IMR-90 (cell line): ENCODE measurements at regions not wholly inside any gene's neighbourhood (a gene's known extent, or its start where the extent isn't known, plus 50 kb on each side); places are given as distances from the start of the nearest gene placed in this dataset.

ENCODE experiments used
- ATAC-seq: fragments of 200-7000 bp; cut with Tn5 transposase; 2 replicates; pipeline ENCODE4 v1.9.1; 2020; ENCODE audit warnings: low read depth, mild to moderate bottlenecking, moderate library complexity
- BruUV-seq: library from RNA; stranded (reverse); fragments of 400-500 nt; replicated peaks from 2 replicates; lab custom pipeline; 2021; lab: Mats Ljungman, UMichigan
- CTCF ChIA-PET: fragments of 300-600 bp; formaldehyde crosslinking; extraction: SDS; loops from one replicate; lab custom pipeline; 2021; ENCODE audit warnings: antibody characterized with exemption; lab: Yijun Ruan, JAX
- POLR2A ChIA-PET: fragments of 300-600 bp; sonication (Branson Sonifier 250); formaldehyde crosslinking; loops from one replicate; lab custom pipeline; 2022; ENCODE audit warnings: antibody characterized with exemption; ENCODE audit not compliant: unreplicated experiment; lab: Charles Lee
- DNase-seq: peaks from one replicate; pipeline ENCODE4 v3.0.0; 2013
- H2AFZ ChIP-seq: replicated peaks from 2 replicates; pipeline ENCODE3; 2013; ENCODE audit warnings: low read length, mild to moderate bottlenecking; ENCODE audit not compliant: poor library complexity
- H2AK5ac ChIP-seq: 2 replicates; pipeline ENCODE4 v1.6.1; 2013; ENCODE audit warnings: low read depth, low read length, inconsistent platforms
- H2AK9ac ChIP-seq: replicated peaks from 2 replicates; pipeline ENCODE3; 2013; ENCODE audit warnings: mild to moderate bottlenecking, low read depth, low read length, moderate library complexity; ENCODE audit not compliant: poor library complexity
- H2BK120ac ChIP-seq: 2 replicates; pipeline ENCODE4 v1.6.1; 2013; ENCODE audit warnings: low read depth, low read length, inconsistent platforms
- H2BK15ac ChIP-seq: 3 replicates; pipeline ENCODE4 v1.6.1; 2013; ENCODE audit warnings: low read depth, low read length, inconsistent platforms
- H2BK20ac ChIP-seq: 2 replicates; pipeline ENCODE4 v1.6.1; 2013; ENCODE audit warnings: low read depth, mild to moderate bottlenecking, inconsistent platforms, low read length, moderate library complexity
- H2BK5ac ChIP-seq: 2 replicates; pipeline ENCODE4 v1.6.1; 2013; ENCODE audit warnings: mild to moderate bottlenecking, low read depth, low read length, inconsistent platforms; ENCODE audit not compliant: poor library complexity, severe bottlenecking
- H3K14ac ChIP-seq: replicated peaks from 2 replicates; pipeline ENCODE4 v1.6.1; 2013; ENCODE audit warnings: low read depth, low read length, inconsistent platforms
- H3K18ac ChIP-seq: 2 replicates; pipeline ENCODE4 v1.6.1; 2013; ENCODE audit warnings: low read depth, low read length, control low read depth
- H3K23ac ChIP-seq: 2 replicates; pipeline ENCODE4 v1.6.1; 2013; ENCODE audit warnings: low read depth, low read length, inconsistent platforms
- H3K27ac ChIP-seq: 2 replicates; pipeline ENCODE4 v1.5.1; 2013; ENCODE audit warnings: mild to moderate bottlenecking, control low read depth, low read length; ENCODE audit not compliant: insufficient read depth
- H3K27me3 ChIP-seq: 2 replicates; pipeline ENCODE4 v1.6.1; 2013; ENCODE audit warnings: low read length; ENCODE audit not compliant: control insufficient read depth, insufficient read depth
- H3K36me3 ChIP-seq: 2 replicates; pipeline ENCODE4 v1.6.1; 2013; ENCODE audit warnings: low read length, mixed read lengths; ENCODE audit not compliant: control insufficient read depth, insufficient read depth
- H3K4ac ChIP-seq: 2 replicates; pipeline ENCODE4 v1.6.1; 2013; ENCODE audit warnings: low read depth, low read length, inconsistent platforms
- H3K4me1 ChIP-seq: 2 replicates; pipeline ENCODE4 v1.6.1; 2013; ENCODE audit warnings: low read length, mixed read lengths; ENCODE audit not compliant: control insufficient read depth, insufficient read depth
- H3K4me2 ChIP-seq: 2 replicates; pipeline ENCODE4 v1.6.1; 2013; ENCODE audit warnings: low read depth, mild to moderate bottlenecking, control low read depth, low read length, moderate library complexity
- H3K4me3 ChIP-seq: 2 replicates; pipeline ENCODE4 v1.5.1; 2013; ENCODE audit warnings: low read depth, mild to moderate bottlenecking, control low read depth, low read length, moderate library complexity; ENCODE audit not compliant: insufficient read depth
- H3K56ac ChIP-seq: 2 replicates; pipeline ENCODE4 v1.6.1; 2013; ENCODE audit warnings: low read length, inconsistent platforms; ENCODE audit not compliant: insufficient read depth; ENCODE audit errors: extremely low read depth
- H3K79me1 ChIP-seq, 2 experiments: 2 replicates each; pipeline ENCODE4 v1.6.1; 2013; ENCODE audit warnings: low read length in 2 of 2, inconsistent platforms in 1 of 2, low read depth in 1 of 2
- H3K9ac ChIP-seq: 2 replicates; pipeline ENCODE4 v1.6.1; 2013; ENCODE audit warnings: low read depth, low read length, control low read depth
- H3K9me1 ChIP-seq: 2 replicates; pipeline ENCODE4 v1.6.1; 2013; ENCODE audit warnings: low read length, inconsistent platforms; ENCODE audit not compliant: insufficient read depth
- H3K9me3 ChIP-seq: 2 replicates; pipeline ENCODE4 v1.6.1; 2013; ENCODE audit warnings: low read length; ENCODE audit not compliant: control insufficient read depth, insufficient read depth
- H4K20me1 ChIP-seq: 2 replicates; pipeline ENCODE4 v1.6.1; 2013; ENCODE audit warnings: low read length, inconsistent platforms; ENCODE audit not compliant: insufficient read depth
- H4K5ac ChIP-seq: 2 replicates; pipeline ENCODE4 v1.6.1; 2013; ENCODE audit warnings: mild to moderate bottlenecking, low read depth, low read length, control low read depth
- H4K8ac ChIP-seq, 2 experiments: 2 replicates each; pipeline ENCODE4 v1.6.1; 2013; ENCODE audit warnings: low read depth in 2 of 2, low read length in 2 of 2, control low read depth in 1 of 2, inconsistent platforms in 1 of 2
- H4K91ac ChIP-seq: 2 replicates; pipeline ENCODE4 v1.6.1; 2013; ENCODE audit warnings: low read depth, low read length, inconsistent platforms; ENCODE audit not compliant: insufficient read depth
- CTCF ChIP-seq: conservative IDR thresholded peaks from 2 replicates; pipeline ENCODE4 v1.5.1; 2012; ENCODE audit warnings: mild to moderate bottlenecking, low read depth, low read length, improper control_type of control experiment
- WGBS, 2 experiments: methylation state at CpG; one replicate each; pipeline versions ENCODE4 v1.1.5 to v1.1.7; 2013; ENCODE audit warnings: missing lambda C conversion rate in 2 of 2; ENCODE audit not compliant: insufficient read length in 1 of 2; ENCODE audit errors: extremely low coverage in 2 of 2; 5-methylcytosine and 5-hydroxymethylcytosine counted together
- dilution Hi-C: fragments of 300-500 bp; cut with HindIII; formaldehyde crosslinking; loops from one replicate; pipeline ENCODE4 v1.14.3; 2018; ENCODE audit warnings: low sequenced_read_pairs; ENCODE audit not compliant: unreplicated experiment
- in situ Hi-C: fragments of 300-500 bp; cut with MboI; formaldehyde crosslinking; loops from 3 replicates; pipeline ENCODE4 v1.14.3; 2019; ENCODE audit warnings: low sequenced_read_pairs, inconsistent platforms, mixed read lengths
- intact Hi-C: fragments of 100-400 bp; cut with micrococcal nuclease; formaldehyde crosslinking; loops from 2 replicates; pipeline ENCODE4 v1.10.0; 2022

GRCh38 chr13:107912745-107913144 lies 302.6 kb downstream of the LIG4 start:
- dilution Hi-C loops (no loop called here), in situ Hi-C loops (no loop called here), intact Hi-C loops (no loop called here)
- CTCF ChIA-PET = no interaction called here
- Histone ChIP-seq H2AK9ac (no peak overlapping the region), H3K4me3 (no peak overlapping the region), H2BK20ac (no peak overlapping the region), H3K18ac (no peak overlapping the region), H3K23ac (no peak overlapping the region), H2BK5ac (no peak overlapping the region), H2AFZ (no peak overlapping the region), H4K20me1 (no peaks in the 10 kb centered on the region), H3K14ac (no peak overlapping the region), H3K36me3 (no peaks in the 10 kb centered on the region), H3K27ac (no peak overlapping the region), H2BK120ac (no peak overlapping the region), H4K5ac (no peak overlapping the region), H3K9me3 (no peaks in the 10 kb centered on the region), H2BK15ac (no peak overlapping the region), H3K56ac (no peak overlapping the region), H3K4me1 (no peaks in the 10 kb centered on the region), H3K4me2 (no peak overlapping the region), H3K79me1 (no peaks in the 10 kb centered on the region), H3K9me1 (no peaks in the 10 kb centered on the region), H3K9ac (no peak overlapping the region), H4K91ac (no peak overlapping the region), H3K4ac (no peak overlapping the region), H2AK5ac (no peak overlapping the region), H4K8ac (no peak overlapping the region), H3K27me3 (peaks cover 3% of the 10 kb centered on the region; the same call in 1 of the 2 replicates)
- no TSS peak for BruUV-seq
- POLR2A ChIA-PET = no interaction called here
- DNase-seq (no peak), ATAC-seq (no peak)
- TF ChIP-seq CTCF = no peak
- WGBS, 2 experiments = no CpG with 5 or more reads among the region's 2 CpGs
